H1 (cell line): ENCODE measurements at regions not wholly inside any gene's neighbourhood (a gene's known extent, or its start where the extent isn't known, plus 50 kb on each side); places are given as distances from the start of the nearest gene placed in this dataset.

ENCODE experiments used
- CHD7 ChIP-seq: fragments of 300-600 bp; sonication (generic); IDR thresholded peaks from 2 replicates; pipeline ENCODE4 v1.7.1; 2012; ENCODE audit warnings: low read length, moderate library complexity, mild to moderate bottlenecking, inconsistent platforms; ENCODE audit not compliant: insufficient replicate concordance
- POU5F1 ChIP-seq: IDR thresholded peaks from 2 replicates; pipeline ENCODE4 v1.6.1; 2011; ENCODE audit warnings: low read depth, mild to moderate bottlenecking, low read length, moderate library complexity
- YY1 ChIP-seq: IDR thresholded peaks from 2 replicates; pipeline ENCODE4 v1.6.1; 2011; ENCODE audit warnings: low read depth, mild to moderate bottlenecking, low read length

GRCh38 chr2:200150411-200151086 lies 155.9 kb upstream of the SPATS2L start (continued):
- no peak for TF ChIP-seq CHD7
- no peak for TF ChIP-seq POU5F1
- no peak for TF ChIP-seq YY1
